Activated T-cell treated with anti-CD3 and anti-CD28 coated beads for 48 hours (primary cell): ENCODE measurements at regions not wholly inside any gene's neighbourhood (a gene's known extent, or its start where the extent isn't known, plus 50 kb on each side); places are given as distances from the start of the nearest gene placed in this dataset.

Experiments used
- DNase-seq: peaks from one replicate; pipeline ENCODE4 v3.0.0-alpha.2; 2020; ENCODE audit warnings: low read depth

DNA sequence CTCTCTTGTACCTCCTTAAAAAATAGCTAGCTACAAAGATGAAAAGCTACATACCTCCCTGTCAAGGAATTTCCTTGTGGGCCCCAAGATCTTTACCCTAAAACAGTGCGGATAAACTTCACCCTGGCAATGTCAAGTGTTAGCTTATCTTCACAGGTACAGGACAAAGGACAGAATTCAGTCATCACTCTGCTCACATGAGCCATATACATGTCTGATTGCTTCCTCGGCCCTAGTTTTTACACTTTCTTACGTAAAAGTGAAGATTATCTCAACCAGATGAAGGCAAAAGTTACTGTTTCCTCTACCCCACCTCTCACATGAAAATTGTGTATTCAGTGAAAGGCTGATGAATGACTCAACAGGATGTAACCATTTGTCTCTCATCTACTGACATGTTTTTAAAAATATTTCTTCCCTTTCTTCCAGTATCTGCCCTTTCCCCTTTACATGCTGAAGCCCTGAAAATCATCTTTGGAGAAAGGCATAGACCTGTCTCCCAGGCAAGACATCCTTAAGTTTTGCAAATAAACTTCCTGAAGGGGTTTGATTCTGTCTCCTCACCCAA is 890.1 kb downstream of the GALC start:
- no peak for DNase-seq

DNA sequence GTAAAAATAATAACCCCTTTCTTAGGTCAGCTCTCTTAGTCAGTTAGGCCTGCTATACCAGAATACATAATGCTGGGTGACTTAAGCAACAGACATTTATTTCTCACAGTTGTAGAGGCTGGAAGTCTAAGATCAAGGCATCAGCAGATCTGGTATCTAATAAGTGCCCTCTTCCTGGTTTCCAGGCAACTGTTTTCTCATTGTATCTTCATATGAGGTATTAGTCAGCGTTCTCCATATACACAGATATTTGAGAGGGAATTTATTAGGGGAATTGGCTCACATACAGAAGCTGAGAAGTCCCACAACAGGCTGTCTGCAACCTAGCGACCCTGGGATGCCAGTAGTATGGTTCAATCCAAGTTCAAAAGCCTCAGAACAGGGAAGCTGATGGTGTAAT is 896.0 kb downstream of the GALC start:
- no peak for DNase-seq

DNA sequence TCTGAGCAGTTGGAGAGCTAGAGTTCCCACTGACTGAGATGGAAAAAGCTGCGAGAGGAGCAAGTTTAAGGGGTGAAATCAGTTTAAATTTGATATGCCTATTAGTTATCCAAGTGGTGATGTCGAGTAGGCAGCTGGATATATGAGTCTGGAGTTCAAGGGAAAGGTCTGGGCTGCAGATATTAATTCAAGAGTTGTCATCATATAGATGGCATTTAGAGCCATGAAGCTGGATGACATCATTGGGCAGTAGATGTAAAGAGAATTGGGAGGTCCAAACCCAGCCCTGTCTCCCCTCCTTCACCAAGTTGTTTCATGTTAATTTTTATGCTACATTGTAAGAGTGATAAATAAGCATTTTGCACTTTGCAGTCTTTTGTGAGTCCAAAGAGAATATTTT is 898.1 kb downstream of the GALC start:
- DNase-seq = no peak

DNA sequence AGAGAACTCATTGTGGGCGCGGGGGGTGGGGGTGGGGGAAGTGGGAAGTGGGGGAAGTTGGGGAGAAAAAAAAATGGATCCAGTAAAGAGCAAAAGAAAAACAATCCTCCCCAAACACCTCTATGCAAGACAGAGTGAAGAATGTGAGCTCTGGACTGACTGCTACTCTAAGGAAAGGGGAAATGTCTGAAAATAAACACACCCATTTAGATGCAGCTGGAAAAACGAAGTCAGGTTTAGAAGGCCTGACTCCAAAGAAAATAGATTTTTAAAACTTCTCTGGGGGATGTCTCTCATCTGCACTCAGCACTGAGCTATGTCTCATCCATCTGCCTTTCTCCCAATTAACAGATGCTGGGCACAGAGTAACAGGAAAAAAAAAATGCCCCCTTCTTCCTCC is 904.4 kb downstream of the GALC start:
- DNase-seq = no peak

DNA sequence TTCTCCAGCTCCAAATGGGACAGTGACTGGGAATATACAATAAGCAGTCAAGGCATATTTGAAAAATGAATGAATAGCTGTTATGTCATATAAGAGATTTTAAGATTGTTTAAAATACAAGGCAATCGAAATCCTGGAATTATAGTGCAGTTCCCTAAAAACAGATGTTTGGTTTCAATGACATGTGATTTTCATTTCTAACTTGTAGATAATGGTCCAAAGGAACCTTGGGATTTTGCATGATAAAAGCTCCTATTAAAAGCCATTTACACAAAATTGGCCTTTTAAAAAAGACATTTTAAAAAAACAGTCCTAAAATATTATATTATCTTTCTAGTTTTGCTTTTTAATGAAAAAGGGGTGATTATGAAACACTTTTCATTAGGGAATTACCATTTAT is 905.1 kb downstream of the GALC start:
- no peak for DNase-seq

DNA sequence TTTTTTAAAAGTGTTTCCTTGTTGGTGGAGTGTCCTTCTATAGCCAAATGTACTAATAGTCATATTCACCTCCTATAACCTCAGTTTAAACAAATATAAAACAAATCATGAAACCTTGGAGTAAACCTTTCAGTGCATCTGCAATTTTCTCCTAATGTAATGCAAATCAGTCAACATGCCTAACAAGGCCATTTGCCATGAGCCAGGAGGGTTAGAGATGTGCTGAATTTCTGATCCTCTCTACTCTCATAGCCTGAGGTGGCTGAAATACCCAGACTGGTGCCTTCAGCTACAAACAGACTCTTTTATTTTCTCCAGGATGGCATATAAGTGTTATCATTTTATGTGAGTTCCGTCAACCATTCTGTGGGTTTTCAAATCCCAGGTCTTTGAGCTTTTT is 908.1 kb downstream of the GALC start:
- no peak for DNase-seq

DNA sequence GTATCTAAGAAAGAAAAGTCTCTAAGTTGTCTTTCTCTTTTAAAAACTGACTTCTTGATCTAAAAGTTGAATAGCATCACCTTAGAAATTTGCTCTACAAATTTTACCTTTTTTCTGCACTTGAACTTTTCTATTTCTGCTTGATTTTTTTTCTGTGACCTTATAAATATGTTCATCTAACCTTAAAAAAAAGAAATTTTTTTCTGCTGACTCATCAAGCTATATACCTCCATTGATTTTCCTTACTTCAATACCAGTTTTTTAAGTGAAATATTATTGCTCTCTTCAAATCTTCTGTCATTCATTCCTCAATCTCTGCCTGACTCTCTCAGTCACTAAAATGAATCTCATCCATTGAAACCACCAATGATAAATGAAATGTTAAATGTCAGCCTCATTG is 910.1 kb downstream of the GALC start:
- no peak for DNase-seq

DNA sequence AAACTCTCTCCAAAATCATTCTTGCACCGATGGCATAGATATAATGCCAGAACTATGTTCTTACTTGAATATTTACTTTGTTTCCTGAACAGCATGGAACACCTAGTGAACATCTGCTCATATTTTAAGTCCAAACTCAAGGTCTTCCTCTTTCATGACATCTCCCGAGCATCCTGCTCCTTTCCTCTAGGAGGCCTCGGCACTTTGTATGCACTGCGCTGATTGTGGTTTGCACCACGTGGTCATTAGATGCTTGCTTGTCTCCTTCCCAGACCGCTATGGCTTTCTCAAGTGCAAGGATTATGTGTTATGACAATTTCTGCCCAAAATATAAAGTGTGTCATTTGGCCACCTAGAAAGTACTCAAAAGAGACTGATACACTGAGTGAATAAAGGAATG is 912.0 kb downstream of the GALC start:
- DNase-seq = no peak

DNA sequence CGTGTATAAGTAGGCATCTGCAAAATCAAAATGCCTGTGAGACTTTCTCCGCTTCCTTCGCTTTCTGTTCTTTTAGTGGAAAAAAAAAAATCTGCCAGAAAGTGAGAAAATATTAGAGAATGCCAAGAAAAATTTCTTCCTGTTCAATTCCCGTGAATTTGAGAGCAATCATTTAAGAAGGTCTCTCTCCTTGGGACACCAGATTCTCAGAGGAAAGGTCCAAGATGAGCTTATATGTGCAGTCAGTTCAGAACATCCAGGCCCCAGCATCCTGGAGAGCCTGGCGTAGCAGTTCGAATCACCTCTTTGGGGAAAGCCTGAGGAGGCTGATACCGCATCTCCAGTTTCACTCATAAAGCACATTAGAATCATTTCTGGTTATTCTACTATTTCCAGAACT is 912.8 kb downstream of the GALC start:
- no peak for DNase-seq

DNA sequence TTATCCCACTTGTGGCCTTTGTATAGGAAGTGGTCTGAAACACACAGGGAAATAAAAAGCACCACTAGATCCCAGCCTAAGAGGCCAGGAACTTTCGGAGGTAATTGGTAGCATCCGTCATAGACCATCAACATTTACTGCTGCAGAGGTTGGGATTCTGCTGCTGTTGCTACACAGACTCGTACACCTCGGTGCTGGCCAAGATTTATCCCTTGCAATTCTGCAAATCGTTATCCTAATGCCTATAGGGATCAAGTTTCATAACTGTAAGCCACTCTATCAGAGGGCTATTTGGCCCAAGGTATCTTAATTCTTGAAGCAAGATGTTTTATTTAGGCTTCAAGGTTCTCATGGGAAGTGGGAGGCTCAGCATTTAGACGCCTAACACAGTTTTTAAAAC is 913.6 kb downstream of the GALC start:
- no peak for DNase-seq

DNA sequence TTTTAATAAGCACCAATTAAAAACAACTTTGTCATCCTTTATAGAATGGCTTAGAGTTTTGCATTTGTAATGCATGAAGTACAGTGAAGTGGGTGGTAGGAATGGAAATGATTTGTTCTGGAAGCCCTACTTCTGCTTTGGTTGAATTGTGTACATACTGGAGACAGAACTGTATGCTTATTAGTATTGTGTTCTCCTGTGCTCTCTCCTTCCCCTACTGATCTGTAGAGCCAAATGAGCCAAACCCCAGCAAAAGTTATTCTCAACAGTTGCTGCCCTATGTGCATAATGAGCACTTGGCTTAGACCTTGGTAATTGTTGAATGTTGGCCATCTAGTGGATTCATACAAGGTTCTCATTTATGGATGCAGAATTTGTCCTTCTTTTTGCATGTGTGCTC is 916.1 kb downstream of the GALC start:
- DNase-seq = no peak

DNA sequence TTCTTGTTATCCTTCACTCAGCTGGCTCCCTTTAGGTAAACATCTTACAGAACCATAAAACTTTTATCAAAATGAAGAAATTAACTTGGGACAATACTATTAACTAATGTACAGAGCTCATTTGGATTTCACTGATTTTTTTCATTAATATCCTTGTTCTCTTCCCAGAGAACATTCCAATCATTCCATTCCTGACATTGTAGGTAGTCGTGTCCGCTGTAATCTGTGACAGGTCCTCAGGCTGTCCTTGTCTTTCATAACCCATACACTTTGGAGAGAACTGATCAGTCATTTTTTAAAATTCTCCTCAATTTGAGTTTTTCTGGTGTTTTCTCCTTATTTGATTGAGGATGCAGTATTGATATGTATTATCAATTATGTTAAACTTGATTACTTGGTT is 916.8 kb downstream of the GALC start:
- no peak for DNase-seq

DNA sequence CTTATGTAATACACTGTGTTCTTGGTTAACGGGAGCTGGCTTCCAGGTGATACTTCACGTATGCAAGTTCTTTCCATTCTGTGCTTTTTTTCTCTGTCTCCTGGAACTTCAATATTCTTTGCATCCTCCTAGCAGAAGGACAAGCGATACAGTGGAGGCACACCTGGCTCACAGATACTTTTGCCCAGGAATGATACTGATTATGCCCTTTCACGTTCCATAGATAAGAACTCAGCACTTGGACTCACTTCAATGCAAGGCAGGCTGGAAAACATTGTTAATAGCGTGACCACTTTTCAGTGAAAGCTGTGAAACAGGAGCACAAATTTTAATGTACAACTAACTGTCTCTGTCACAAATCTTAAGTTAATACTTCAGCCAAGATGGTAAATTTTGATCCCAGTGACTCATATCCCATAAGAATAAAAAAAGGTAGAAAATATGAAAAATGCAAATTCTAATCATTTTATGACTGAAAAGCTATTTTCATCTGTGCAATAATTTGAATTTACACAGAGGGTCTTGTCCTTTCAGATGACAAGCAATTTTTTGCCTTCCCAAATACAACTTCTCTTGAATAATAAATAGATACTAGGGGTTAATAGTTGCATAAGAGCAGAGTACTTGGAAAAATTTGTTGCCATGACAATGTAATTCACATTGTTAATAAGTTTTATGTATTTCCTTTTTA is 919.0 kb downstream of the GALC start:
- DNase-seq = no peak

DNA sequence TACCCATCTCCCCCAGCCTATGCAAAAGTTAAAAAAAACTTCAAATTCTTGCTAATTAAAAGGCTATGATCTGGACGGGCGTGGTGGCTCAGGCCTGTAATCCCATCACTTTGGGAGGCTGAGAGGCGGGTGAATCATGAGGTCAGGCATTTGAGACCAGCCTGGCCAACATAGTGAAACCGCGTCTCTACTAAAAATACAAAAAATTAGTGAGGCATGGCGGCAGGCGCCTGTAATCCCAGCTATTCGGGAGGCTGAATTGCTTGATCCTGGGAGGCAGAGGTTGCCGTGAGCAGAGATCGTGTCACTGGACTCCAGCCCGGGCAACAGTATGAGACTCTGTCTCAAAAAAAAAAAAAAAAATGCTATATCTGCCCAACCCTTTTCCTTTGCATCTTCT is 925.4 kb downstream of the GALC start:
- DNase-seq = no peak

DNA sequence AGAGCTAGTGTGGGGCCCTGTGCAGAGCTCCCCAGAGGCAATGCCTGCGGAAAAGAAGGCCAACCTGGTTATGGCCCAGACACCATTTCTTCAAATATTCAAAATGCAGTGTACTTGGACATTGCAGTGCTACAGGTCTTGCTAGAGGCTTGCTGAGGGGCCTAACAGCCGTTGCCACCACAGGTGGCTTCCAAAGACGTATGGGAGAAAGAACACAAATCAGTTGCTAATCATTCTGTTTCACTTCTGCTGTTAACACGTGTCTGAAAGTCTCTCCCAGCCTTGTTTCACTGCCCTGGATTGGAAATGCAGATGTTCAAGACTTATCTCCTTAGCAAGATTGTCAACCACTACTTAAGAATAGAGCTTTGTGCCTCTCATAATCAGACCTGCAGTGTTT is 925.9 kb downstream of the GALC start:
- DNase-seq = no peak

DNA sequence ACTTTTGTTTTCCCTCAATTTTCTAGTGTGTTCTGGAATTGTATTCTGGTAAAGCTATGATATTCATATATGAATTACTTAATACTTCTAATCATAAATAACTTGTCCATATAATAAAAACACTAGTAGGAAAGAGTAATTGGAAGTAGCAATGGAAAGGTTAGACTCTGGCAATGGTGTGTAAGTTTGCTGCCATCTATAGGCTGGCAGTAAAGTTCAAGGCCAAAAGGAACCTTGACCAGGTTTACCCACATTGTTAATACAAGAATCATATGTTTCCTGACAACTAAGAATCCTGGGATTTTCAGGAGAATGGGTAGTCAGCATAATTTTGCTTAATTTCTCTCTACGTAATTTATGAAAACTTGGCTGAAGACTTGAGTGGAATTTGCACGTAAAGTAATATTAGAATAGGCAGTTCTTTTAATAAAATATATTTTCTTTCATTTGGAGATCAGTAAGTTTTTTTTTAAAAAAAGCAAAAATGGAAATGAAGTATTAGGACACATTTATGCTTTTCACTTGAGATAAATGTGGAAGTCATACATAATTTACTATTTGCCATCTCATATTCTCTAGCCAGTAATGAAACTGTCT is 926.7 kb downstream of the GALC start:
- no peak for DNase-seq

DNA sequence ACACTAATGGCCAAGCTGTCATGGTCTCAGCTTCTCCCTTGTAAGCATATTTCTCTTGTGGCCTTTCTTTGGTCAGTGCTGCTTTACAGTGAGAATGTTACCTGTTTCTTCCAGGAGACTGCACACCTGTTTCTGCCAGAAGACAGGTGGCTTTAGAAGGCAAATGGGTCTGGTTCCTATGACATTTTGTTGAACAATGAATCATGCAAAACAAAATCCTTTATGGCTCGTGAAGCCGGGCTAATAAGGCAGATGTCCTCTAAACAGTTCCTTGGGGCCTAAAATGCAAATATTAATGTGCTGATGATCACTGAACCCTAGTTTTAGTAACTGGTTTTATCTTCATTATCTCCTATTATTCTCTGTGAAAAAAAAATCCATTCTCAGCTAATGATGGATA is 927.6 kb downstream of the GALC start:
- DNase-seq = no peak

DNA sequence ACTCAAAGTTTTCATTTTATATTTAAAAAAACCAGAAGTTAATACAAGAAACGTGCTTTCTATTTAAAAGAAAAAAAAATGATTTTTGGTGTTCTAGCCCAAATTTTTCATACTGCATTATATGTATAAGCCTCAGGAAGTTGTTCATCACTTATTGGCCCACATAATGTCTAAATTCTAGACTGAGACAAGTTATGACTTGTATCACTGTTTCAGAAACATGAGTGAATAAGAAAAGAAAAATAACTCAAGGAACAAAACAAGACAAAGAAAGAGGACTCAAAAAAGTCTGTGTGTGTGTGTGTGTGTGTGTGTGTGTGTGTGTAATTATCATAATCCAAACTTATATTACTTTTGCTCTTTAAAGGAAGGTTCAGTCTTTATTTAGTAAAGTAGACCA is 929.8 kb downstream of the GALC start:
- DNase-seq = no peak

DNA sequence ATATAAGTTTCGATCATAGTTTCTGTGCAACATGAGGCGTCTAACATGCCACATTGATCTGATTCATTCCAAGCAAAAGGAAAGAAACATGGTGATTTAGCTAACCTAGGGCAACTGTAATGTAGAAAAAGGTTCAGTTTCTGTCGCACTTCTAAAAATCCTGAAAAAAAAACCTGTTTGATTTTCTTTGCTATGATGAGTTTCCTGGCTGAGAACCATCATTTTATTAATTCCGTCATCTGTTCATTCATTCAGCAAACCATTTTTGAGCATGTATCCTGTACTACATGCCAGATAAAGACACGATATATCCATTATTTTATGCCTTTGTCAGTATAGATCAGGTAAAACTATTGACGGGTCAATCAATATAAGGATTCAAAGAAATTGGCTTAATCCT is 932.6 kb downstream of the GALC start:
- no peak for DNase-seq

DNA sequence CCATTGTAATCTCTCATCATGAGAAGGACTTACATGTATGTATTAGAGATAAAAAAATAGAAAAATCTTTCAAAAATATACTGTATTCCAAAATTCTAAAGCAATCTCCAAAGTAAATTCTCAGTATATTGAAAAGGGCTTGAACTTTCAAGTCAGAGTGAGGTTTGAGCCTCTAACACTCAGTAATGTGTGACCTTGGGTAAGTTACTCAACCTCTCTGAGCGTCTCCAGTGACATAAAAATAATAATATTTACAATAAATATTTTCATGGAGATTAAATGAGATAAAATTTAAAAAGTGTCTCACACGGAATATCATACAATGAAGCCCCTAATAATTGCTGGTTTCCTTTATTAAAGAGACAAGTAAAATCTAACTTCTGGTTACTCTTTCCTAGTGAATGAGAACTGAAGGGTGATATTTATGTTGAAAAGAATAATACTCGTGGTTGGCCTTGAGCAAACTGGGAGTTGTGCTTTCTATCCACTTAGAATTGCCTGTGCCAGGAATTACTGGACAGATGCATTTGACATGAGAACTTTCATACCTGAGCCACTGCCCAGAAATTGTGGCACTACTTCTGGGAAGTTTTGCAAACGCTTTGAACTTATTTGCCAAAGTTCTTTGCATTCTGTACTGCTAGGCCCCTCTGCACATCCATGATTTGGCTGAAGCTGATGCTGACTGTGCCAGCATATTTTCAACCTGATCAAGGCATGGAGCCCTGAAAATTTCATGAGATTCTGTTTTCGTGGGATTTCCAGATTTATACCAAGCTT is 933.7 kb downstream of the GALC start:
- no peak for DNase-seq

DNA sequence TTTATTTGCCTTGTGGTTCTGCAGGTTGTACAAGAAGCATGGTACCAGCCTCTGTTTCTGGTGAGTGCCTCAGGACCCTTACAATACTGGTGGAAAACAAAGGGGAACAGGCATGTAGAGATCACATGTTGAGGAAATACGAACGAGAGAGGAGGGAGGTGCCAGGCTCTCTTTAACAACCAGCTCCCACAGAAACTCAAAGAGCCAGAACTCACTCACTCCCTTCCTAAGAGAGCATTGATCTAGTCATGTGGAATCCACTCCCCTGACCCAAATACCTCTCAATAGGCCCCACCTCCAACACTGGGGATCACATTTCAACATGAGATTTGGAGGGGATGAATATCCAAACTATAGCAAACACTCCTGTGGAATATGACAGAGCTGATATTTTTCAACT is 938.0 kb downstream of the GALC start:
- no peak for DNase-seq

DNA sequence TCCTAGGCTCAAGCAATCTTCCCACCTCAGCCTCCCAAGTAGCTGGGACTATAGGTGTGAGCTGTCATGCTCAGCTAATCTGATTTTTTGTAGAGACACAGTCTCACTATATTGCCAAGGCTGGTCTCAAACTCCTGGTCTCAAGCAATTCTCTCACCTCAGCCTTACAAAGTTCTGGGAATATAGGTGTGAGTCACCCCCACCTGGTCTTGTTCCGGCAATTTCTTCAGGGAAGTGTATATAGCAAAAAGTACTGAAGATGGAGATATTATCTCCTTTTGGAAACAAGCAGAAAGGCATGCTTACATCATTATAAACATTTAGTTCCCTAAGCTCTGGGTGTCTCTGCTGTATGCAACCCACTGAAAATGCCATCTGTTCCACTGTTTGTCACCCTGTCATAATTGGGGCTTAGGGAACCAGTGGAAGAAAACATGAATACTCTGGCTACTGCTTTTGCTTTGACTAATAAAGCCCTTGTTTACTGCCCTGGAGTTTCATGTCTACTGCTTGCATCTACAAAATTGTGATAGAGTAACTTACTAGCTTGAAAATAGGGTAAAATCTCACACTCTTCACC is 940.2 kb downstream of the GALC start:
- DNase-seq = no peak

DNA sequence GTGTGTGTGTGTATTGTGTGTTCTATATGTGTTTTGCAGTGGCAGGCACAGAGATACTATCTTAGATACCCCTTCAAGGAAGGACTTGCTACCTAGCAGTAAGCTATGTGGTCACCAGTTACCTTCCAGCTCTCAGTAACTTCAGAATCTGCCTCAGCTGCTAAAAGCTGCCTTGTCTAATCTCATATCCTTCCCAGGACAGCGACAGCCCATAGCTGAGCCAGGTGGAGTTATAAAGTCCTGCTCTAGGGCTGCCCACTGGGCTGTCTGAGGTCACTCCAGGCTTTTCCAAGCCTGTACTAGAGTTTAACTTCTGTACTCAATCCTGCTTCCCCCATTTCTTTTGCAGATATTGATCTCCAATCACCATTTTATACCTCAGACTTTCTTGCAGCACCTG is 942.6 kb downstream of the GALC start:
- DNase-seq = no peak
